K562 (cell line): ENCODE measurements at regions not wholly inside any gene's neighbourhood (a gene's known extent, or its start where the extent isn't known, plus 50 kb on each side); places are given as distances from the start of the nearest gene placed in this dataset.

Source experiments
- ATAC-seq: fragments of 200-7000 bp; cut with Tn5 transposase; 3 replicates; pipeline ENCODE4 v1.9.1; 2020; ENCODE audit warnings: moderate library complexity
- BruUV-seq: library from RNA; stranded (reverse); fragments of 400-500 nt; replicated peaks from 2 replicates; lab custom pipeline; 2021; lab: Mats Ljungman, UMichigan
- CTCF ChIA-PET: fragments of 300-600 bp; formaldehyde crosslinking; extraction: SDS; loops from one replicate; lab custom pipeline; 2021; ENCODE audit warnings: low intra/inter-chr PET ratio; lab: Yijun Ruan, JAX
- POLR2A ChIA-PET: fragments of 300-600, 350-650 bp; sonication (Branson Sonifier 250); formaldehyde crosslinking; extraction: SDS; loops from one replicate; lab custom pipeline; 2021; ENCODE audit warnings: antibody characterized with exemption, inconsistent platforms; lab: Yijun Ruan, JAX
- DNase-seq, 4 experiments: peaks; one replicate each; pipeline versions ENCODE4 v3.0.0 to v3.0.0-alpha.2; 2011 to 2018; ENCODE audit warnings: low spot score in 3 of 4, mixed read lengths in 3 of 4; ENCODE audit errors: extremely low read depth in 1 of 4
- FAIRE-seq: peaks from 2 replicates; lab custom pipeline; 2011; peaks lifted over from hg19 to GRCh38; lab: Jason Lieb, UNC
- H2AFZ ChIP-seq: 2 replicates; pipeline ENCODE4 v1.6.0; 2011; ENCODE audit warnings: low read depth, low read length, control low read depth, inconsistent platforms
- H3K27ac ChIP-seq: fragments of 200-600 bp; 3 replicates; pipeline ENCODE4 v1.8.0; 2011; ENCODE audit warnings: low read depth, mild to moderate bottlenecking, control low read depth, inconsistent platforms, low read length, moderate library complexity, mixed read lengths; ENCODE audit errors: extremely low read depth
- H3K27me3 ChIP-seq, 2 experiments: fragments of 300-600 bp in 1 of 2; 2 replicates in 1 of 2; 3 replicates in 1 of 2; pipeline versions ENCODE4 v1.6.0 to v1.8.0; 2011; ENCODE audit warnings: inconsistent platforms in 2 of 2, low read length in 2 of 2, mild to moderate bottlenecking in 1 of 2, mixed read lengths in 1 of 2, moderate library complexity in 1 of 2; ENCODE audit not compliant: control insufficient read depth in 2 of 2, insufficient read depth in 2 of 2
- H3K36me3 ChIP-seq: fragments of 300-600 bp; 3 replicates; pipeline ENCODE4 v1.8.0; 2011; ENCODE audit warnings: mild to moderate bottlenecking, low read length, inconsistent platforms; ENCODE audit not compliant: control insufficient read depth, insufficient read depth
- H3K4me1 ChIP-seq, 2 experiments: fragments of 200-600 bp in 1 of 2; replicated peaks in 1 of 2; 2 replicates in 1 of 2; 3 replicates in 1 of 2; pipeline versions ENCODE4 v1.5.1 to v1.8.0; 2011; ENCODE audit warnings: inconsistent platforms in 2 of 2, low read length in 2 of 2, mild to moderate bottlenecking in 1 of 2, mixed read lengths in 1 of 2, moderate library complexity in 1 of 2; ENCODE audit not compliant: control insufficient read depth in 2 of 2, insufficient read depth in 2 of 2
- H3K4me2 ChIP-seq: 2 replicates; pipeline ENCODE4 v1.6.1; 2011; ENCODE audit warnings: low read length, control low read depth, inconsistent platforms, mixed read lengths; ENCODE audit not compliant: insufficient read depth
- H3K4me3 ChIP-seq: fragments of 200-600 bp; sonication (generic), shearing (Covaris generic); 2 replicates; pipeline ENCODE4 v1.5.1; 2016; ENCODE audit warnings: control low read depth, inconsistent platforms
- H3K79me2 ChIP-seq: fragments of 200-600 bp; 3 replicates; pipeline ENCODE4 v1.8.0; 2011; ENCODE audit warnings: low read length, inconsistent platforms; ENCODE audit not compliant: control insufficient read depth, insufficient read depth
- H3K9ac ChIP-seq, 2 experiments: 2 replicates each; pipeline versions ENCODE4 v1.6.0 to v1.6.1; 2011; ENCODE audit warnings: low read depth in 2 of 2, low read length in 2 of 2, control low read depth in 1 of 2, inconsistent platforms in 1 of 2, mild to moderate bottlenecking in 1 of 2, mixed read lengths in 1 of 2; ENCODE audit not compliant: insufficient read depth in 1 of 2
- H3K9me1 ChIP-seq: one replicate; pipeline ENCODE4 v1.6.0; 2011; ENCODE audit warnings: inconsistent platforms, mild to moderate bottlenecking, low read length, moderate library complexity; ENCODE audit not compliant: control insufficient read depth, insufficient read depth
- H3K9me3 ChIP-seq: replicated peaks from 2 replicates; pipeline ENCODE4 v1.5.1; 2011; ENCODE audit warnings: low read depth, low read length, inconsistent platforms; ENCODE audit not compliant: control insufficient read depth, insufficient read depth
- H4K20me1 ChIP-seq: replicated peaks from 2 replicates; pipeline ENCODE4 v1.6.1; 2011; ENCODE audit warnings: low read length, inconsistent platforms, mixed read lengths; ENCODE audit not compliant: control insufficient read depth, insufficient read depth
- BRCA1 ChIP-seq, 2 experiments: fragments of 450-650 bp in 1 of 2; sonication (generic) in 1 of 2; formaldehyde crosslinking in 1 of 2; IDR thresholded peaks; 2 replicates each; pipeline versions ENCODE4 v1.5.0 to v1.6.1; 2017 to 2020; ENCODE audit warnings: mild to moderate bottlenecking in 1 of 2, missing genetic modification reagents in 1 of 2
- CEBPG ChIP-seq, 3 experiments: fragments of 200-800 bp in 1 of 3; sonication (Bioruptor generic) in 1 of 3; sonication (generic) in 1 of 3; formaldehyde crosslinking in 1 of 3; IDR thresholded peaks in 2 of 3; conservative IDR thresholded peaks in 1 of 3; 2 replicates each; pipeline versions ENCODE4 v1.6.1 to v1.8.0; 2016 to 2022; ENCODE audit warnings: missing compliant biosample characterization in 2 of 3, missing genetic modification characterization in 2 of 3, mild to moderate bottlenecking in 1 of 3, missing genetic modification reagents in 1 of 3
- DNMT1 ChIP-seq: fragments of 450-650 bp; IDR thresholded peaks from 2 replicates; pipeline ENCODE4 v1.6.1; 2016; ENCODE audit warnings: antibody characterized with exemption, mild to moderate bottlenecking
- NBN ChIP-seq: fragments of 450-650 bp; IDR thresholded peaks from 2 replicates; pipeline ENCODE4 v1.6.1; 2016; ENCODE audit warnings: low read depth, mild to moderate bottlenecking
- SMARCB1 ChIP-seq: IDR thresholded peaks from 2 replicates; pipeline ENCODE4 v1.6.1; 2011; ENCODE audit warnings: improper control_type of control experiment, low read depth; ENCODE audit not compliant: insufficient read length
- ZNF175 ChIP-seq: fragments of 200-800 bp; sonication (Bioruptor generic); IDR thresholded peaks from 2 replicates; pipeline ENCODE4 v1.6.1; 2016; ENCODE audit warnings: low read depth, mild to moderate bottlenecking, missing genetic modification characterization, missing compliant biosample characterization
- ZNF274 ChIP-seq: IDR thresholded peaks from 2 replicates; pipeline ENCODE4 v1.6.1; 2011; ENCODE audit warnings: low read depth, mild to moderate bottlenecking, low read length, moderate library complexity, borderline replicate concordance
- ZNF699 ChIP-seq: fragments of 250-450 bp; sonication (Bioruptor Pico); IDR thresholded peaks from 2 replicates; pipeline ENCODE4 v1.8.0; 2021; ENCODE audit warnings: mild to moderate bottlenecking, moderate library complexity; ENCODE audit not compliant: insufficient replicate concordance
- WGBS: fragments of 100-300 bp; shearing (Covaris generic); methylation state at CpG from one replicate; pipeline ENCODE4 v1.1.6; 2016; ENCODE audit warnings: low coverage, mixed read lengths; ENCODE audit not compliant: insufficient coverage; ENCODE audit errors: missing lambda C conversion rate; 5-methylcytosine and 5-hydroxymethylcytosine counted together
- in situ Hi-C: fragments of 300-500 bp; cut with MboI; formaldehyde crosslinking; loops from 4 replicates; pipeline ENCODE4 v1.15.0; 2018; ENCODE audit warnings: inconsistent platforms, mixed read lengths
- intact Hi-C: fragments of 100-400 bp; cut with micrococcal nuclease; formaldehyde crosslinking; loops from 2 replicates; pipeline ENCODE4 v1.14.2; 2022
- TF ChIP-seq, protein P1 (sequence below), 2 experiments: IDR thresholded peaks; 2 replicates each; pipeline ENCODE4 v1.6.1; 2012; ENCODE audit warnings: improper control_type of control experiment in 2 of 2, low read depth in 2 of 2, low read length in 2 of 2, borderline replicate concordance in 1 of 2
- TF ChIP-seq, protein P2 (sequence below): fragments of 450-650 bp; IDR thresholded peaks from 2 replicates; pipeline ENCODE4 v1.6.1; 2016; ENCODE audit warnings: antibody characterized with exemption

DNA sequence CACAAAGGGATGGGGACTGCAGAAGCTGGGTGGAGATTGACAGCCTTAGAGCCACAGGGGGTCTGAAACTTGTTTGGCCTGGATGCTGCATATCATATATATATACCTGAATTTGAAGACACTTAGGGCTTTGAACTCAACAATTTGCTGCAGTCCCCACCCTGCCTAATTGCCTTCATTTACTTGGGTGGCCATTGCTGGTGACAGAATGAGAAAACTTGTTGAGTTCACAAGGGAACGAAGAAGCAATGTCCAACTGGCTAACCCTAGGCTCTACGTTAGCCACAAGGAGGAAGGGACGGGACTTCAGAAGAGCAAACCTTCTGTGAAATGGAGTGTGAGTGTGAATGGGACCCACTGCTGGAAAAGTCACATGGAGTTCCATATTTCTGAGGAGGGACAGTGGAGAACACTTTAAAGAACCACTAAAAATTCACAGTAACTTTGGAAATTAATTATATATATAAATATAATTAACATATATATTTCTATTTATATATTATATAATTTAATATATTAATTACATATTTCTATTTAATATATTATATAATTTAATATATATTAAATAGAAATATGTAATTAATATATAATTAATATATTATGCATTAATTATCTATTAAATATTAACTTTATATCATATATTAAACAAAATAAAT is 215.3 kb upstream of the SOX9 start:
- in situ Hi-C loops = no loop called here
- WGBS = 6% methylated on average over 3 of the region's 3 CpGs
- Histone ChIP-seq H3K79me2 (no peaks in the 10 kb centered on the region), H3K9me3 (peaks cover 2% of the 10 kb centered on the region; the same call in 1 of the 2 replicates), H3K4me2 (no peak overlapping the region), H3K36me3 (no peaks in the 10 kb centered on the region), H2AFZ (no peak overlapping the region), H3K9ac (no peak overlapping the region), H3K4me3 (no peak overlapping the region)
- no peak for ATAC-seq
- CTCF ChIA-PET = no interaction called here
- intact Hi-C loops = no loop called here
- peak in 2 of 4 experiments; percentile 5 to 7 for DNase-seq
- no peak for FAIRE-seq
- POLR2A ChIA-PET = no interaction called here
- TF ChIP-seq ZNF274 (peak; percentile 32; the same call in 1 of the 2 replicates), ZNF699 (CRISPR knock-in tag) (no peak)
- TF ChIP-seq, all 486 proteins: peak for 1
- Histone ChIP-seq H3K27ac (no peak overlapping the region), H4K20me1 (no peaks in the 10 kb centered on the region), H3K27me3 (no peaks in the 10 kb centered on the region), H3K9me1 (no peaks in the 10 kb centered on the region), H3K4me1 (no peaks in the 10 kb centered on the region)
- BruUV-seq = no TSS peak

DNA sequence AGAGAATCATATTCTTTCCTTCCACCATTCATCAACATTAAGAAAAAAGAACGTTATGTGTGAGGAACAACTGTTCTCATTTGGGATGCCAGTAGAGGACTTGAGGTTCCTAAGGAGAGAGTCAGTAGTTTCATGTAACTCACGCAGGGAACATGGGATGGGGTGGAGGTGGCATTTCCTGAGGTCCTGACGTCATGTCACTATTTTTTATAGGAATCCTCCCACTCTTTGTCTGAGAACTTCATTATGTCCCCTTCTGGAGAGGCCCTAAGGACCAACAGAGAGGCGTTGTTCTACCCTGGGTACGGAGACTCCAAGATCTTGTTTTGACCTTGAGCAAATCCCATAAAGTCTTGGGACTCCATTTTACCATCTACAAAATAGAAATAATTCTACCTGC is 211.7 kb upstream of the SOX9 start:
- in situ Hi-C loops (no loop called here), intact Hi-C loops (no loop called here)
- no TSS peak for BruUV-seq
- 3% methylated on average over 5 of the region's 5 CpGs for WGBS
- no peaks in the 10 kb centered on the region for H3K4me1 ChIP-seq
- ChIA-PET POLR2A (no interaction called here), CTCF (no interaction called here)
- no peaks in the 10 kb centered on the region for H3K9me1 ChIP-seq
- no peak overlapping the region for H3K4me2 ChIP-seq
- no peak for FAIRE-seq
- H3K9ac ChIP-seq = no peak overlapping the region
- no peak for DNase-seq
- no peaks in the 10 kb centered on the region for H4K20me1 ChIP-seq
- H2AFZ ChIP-seq = no peak overlapping the region
- no peaks in the 10 kb centered on the region for H3K79me2 ChIP-seq
- H3K27me3 ChIP-seq = no peaks in the 10 kb centered on the region
- no peaks in the 10 kb centered on the region for H3K36me3 ChIP-seq
- peaks cover 2% of the 10 kb centered on the region; the same call in 1 of the 2 replicates for H3K9me3 ChIP-seq
- no peak overlapping the region for H3K27ac ChIP-seq
- H3K4me3 ChIP-seq = no peak overlapping the region
- ATAC-seq = no peak
- no peak for TF ChIP-seq BRCA1 (IDR thresholded peaks at IDR 0.05)
- no peak for TF ChIP-seq BRCA1 (CRISPR knock-in tag; IDR thresholded peaks at IDR 0.05)
- no peak for TF ChIP-seq DNMT1
- TF ChIP-seq, protein P1, sequence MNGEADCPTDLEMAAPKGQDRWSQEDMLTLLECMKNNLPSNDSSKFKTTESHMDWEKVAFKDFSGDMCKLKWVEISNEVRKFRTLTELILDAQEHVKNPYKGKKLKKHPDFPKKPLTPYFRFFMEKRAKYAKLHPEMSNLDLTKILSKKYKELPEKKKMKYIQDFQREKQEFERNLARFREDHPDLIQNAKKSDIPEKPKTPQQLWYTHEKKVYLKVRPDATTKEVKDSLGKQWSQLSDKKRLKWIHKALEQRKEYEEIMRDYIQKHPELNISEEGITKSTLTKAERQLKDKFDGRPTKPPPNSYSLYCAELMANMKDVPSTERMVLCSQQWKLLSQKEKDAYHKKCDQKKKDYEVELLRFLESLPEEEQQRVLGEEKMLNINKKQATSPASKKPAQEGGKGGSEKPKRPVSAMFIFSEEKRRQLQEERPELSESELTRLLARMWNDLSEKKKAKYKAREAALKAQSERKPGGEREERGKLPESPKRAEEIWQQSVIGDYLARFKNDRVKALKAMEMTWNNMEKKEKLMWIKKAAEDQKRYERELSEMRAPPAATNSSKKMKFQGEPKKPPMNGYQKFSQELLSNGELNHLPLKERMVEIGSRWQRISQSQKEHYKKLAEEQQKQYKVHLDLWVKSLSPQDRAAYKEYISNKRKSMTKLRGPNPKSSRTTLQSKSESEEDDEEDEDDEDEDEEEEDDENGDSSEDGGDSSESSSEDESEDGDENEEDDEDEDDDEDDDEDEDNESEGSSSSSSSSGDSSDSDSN (IDR thresholded peaks at IDR 0.05; ENCODE audit: borderline replicate concordance in 1 of 2, low read depth in 2 of 2, low read length in 2 of 2) = no peak
- TF ChIP-seq ZNF175 (CRISPR knock-in tag) = no peak
- no peak for TF ChIP-seq CEBPG (CRISPR knock-in tag; IDR thresholded peaks at IDR 0.05)
- no peak for TF ChIP-seq CEBPG (tag; conservative IDR thresholded peaks at IDR 0.05 in 1 of 2, IDR thresholded peaks at IDR 0.05 in 1 of 2)
- TF ChIP-seq SMARCB1 = no peak
- no peak for TF ChIP-seq NBN
- TF ChIP-seq, protein P2, sequence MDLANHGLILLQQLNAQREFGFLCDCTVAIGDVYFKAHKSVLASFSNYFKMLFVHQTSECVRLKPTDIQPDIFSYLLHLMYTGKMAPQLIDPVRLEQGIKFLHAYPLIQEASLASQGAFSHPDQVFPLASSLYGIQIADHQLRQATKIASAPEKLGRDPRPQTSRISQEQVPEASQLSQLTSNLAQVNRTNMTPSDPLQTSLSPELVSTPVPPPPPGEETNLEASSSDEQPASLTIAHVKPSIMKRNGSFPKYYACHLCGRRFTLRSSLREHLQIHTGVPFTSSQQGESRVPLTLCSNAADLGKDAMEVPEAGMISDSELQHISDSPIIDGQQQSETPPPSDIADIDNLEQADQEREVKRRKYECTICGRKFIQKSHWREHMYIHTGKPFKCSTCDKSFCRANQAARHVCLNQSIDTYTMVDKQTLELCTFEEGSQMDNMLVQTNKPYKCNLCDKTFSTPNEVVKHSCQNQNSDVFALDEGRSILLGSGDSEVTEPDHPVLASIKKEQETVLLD = no peak
